Mucosa of rectum (tissue), 2 donors: ENCODE measurements at regions not wholly inside any gene's neighbourhood (a gene's known extent, or its start where the extent isn't known, plus 50 kb on each side); places are given as distances from the start of the nearest gene placed in this dataset.

Experiments
- H3K27ac ChIP-seq, 2 donors: one replicate each; pipeline ENCODE4 v1.7.0; 2013; ENCODE audit warnings: inconsistent platforms in 2 of 2, low read depth in 2 of 2, low read length in 2 of 2
- H3K27me3 ChIP-seq, 2 donors: one replicate each; pipeline ENCODE4 v1.7.0; 2013; ENCODE audit warnings: low read length in 2 of 2; ENCODE audit not compliant: control insufficient read depth in 2 of 2, insufficient read depth in 2 of 2
- H3K36me3 ChIP-seq, 2 donors: one replicate each; pipeline ENCODE4 v1.7.0; 2013; ENCODE audit warnings: low read length in 2 of 2; ENCODE audit not compliant: control insufficient read depth in 2 of 2, insufficient read depth in 2 of 2
- H3K4me1 ChIP-seq, 2 donors: one replicate each; pipeline ENCODE4 v1.7.0; 2013; ENCODE audit warnings: low read length in 2 of 2, mild to moderate bottlenecking in 1 of 2; ENCODE audit not compliant: control insufficient read depth in 2 of 2, insufficient read depth in 2 of 2
- H3K4me3 ChIP-seq, 2 donors: one replicate each; pipeline ENCODE4 v1.7.0; 2013; ENCODE audit warnings: low read length in 2 of 2
- H3K9ac ChIP-seq, 2 donors: one replicate each; pipeline ENCODE4 v1.7.0; 2013; ENCODE audit warnings: low read length in 2 of 2, low read depth in 1 of 2, mild to moderate bottlenecking in 1 of 2
- H3K9me3 ChIP-seq, 2 donors: one replicate each; pipeline ENCODE4 v1.7.0; 2013; ENCODE audit warnings: low read length in 2 of 2; ENCODE audit not compliant: control insufficient read depth in 2 of 2
- donor health status: healthy.
- donor health status: Normal muscosa, but diverticular disease.

GRCh38 chr12:13368431-13368830 lies 171.9 kb downstream of the EMP1 start:
- H3K9me3 ChIP-seq: no peaks in the 10 kb centered on the region
- H3K4me1 ChIP-seq: peaks cover 0 to 11% of the 10 kb centered on the region in 2 donors
- no peaks in the 10 kb centered on the region for H3K27me3 ChIP-seq
- no peak overlapping the region for H3K4me3 ChIP-seq
- no peaks in the 10 kb centered on the region for H3K36me3 ChIP-seq
- no peak overlapping the region for H3K27ac ChIP-seq
- no peak overlapping the region for H3K9ac ChIP-seq

DNA sequence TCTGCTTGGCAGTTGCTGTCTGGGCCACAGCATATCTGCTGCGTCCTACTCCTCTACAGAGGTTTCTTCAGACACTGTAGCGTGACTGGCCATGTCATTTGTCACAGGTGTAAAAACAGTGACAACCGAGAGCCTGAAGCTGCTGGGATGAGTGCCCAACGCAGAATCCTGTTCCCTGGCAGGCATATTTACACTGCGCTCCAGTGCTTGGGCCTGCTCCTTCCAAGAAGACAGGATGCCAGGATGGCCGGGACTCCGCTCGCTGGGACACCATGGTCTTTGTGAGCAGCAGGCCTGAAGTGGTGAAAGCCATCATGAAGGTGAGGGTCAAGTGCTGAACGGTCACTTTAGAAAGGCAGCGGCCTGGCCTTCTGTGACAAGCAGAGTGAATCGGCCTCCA lies 171.4 kb downstream of the EMP1 start:
- Histone ChIP-seq H3K4me3 (no peak overlapping the region), H3K36me3 (no peaks in the 10 kb centered on the region), H3K9me3 (no peaks in the 10 kb centered on the region), H3K27me3 (no peaks in the 10 kb centered on the region), H3K4me1 (peaks cover 0 to 11% of the 10 kb centered on the region in 2 donors), H3K27ac (no peak overlapping the region), H3K9ac (no peak overlapping the region)

DNA sequence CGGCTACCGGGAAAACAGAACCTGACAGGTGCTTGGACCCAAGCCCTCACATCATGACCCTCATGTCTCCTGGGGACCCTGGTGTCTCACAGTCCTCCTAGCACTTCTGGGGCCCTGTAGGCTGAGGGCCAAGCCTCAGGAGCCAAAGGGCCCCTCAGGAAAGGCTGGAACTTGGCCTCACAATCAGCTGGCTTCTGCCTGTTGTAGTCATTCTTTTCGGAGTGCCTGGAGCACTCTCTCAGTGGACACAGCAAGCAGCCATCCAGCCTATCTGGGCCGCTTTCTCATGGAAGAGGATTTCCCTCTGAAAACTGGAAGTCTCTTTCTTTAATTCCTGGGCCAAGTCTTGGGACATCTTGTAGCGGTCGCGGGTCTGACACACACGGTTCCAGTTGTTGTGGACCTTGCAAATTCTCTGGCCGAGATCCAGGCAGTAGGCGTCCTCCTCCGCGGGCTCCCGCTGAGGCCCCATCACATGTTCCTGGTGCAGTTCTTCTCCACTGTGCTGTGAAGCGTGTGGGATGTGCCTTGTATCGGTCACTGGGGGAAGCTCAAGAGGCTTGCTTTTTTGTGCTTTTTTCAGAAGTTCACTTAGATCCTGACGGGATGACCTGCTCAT lies 169.3 kb downstream of the EMP1 start:
- H3K4me1 ChIP-seq: peaks cover 0 to 6% of the 10 kb centered on the region in 2 donors
- no peaks in the 10 kb centered on the region for H3K36me3 ChIP-seq
- H3K4me3 ChIP-seq: no peak overlapping the region
- no peak overlapping the region for H3K27ac ChIP-seq
- no peak overlapping the region for H3K9ac ChIP-seq
- H3K27me3 ChIP-seq: no peaks in the 10 kb centered on the region
- H3K9me3 ChIP-seq: no peaks in the 10 kb centered on the region

- Histone ChIP-seq H3K4me3 (no peak overlapping the region), H3K4me1 (no peaks in the 10 kb centered on the region), H3K9me3 (no peaks in the 10 kb centered on the region), H3K27me3 (no peaks in the 10 kb centered on the region), H3K36me3 (no peaks in the 10 kb centered on the region), H3K9ac (no peak overlapping the region), H3K27ac (no peak overlapping the region)
Measured at GRCh38 chr12:13362260-13362841, 165.8 kb downstream of the EMP1 start.

DNA sequence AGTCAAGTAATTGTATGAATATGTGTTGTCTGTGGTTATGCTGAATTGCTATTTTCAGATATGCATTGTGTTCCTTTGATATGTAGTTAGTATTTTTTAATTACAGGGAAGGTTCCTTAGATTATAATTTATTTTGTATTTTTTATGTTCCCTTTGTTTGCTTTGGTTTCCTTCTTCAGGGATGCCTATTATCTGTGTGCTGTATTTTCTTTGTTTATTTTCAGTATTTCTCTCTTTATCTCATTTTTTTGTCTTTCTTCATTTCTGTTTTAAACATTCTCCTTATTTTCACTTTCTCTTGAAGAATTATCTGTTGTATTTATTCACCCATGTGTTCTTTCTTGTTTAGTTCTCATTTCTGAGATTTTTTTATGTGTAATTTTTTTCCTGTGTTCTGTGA lies 163.1 kb downstream of the EMP1 start:
- no peak overlapping the region for H3K4me3 ChIP-seq
- no peak overlapping the region for H3K27ac ChIP-seq
- no peaks in the 10 kb centered on the region for H3K4me1 ChIP-seq
- H3K9ac ChIP-seq: no peak overlapping the region
- no peaks in the 10 kb centered on the region for H3K36me3 ChIP-seq
- no peaks in the 10 kb centered on the region for H3K9me3 ChIP-seq
- H3K27me3 ChIP-seq: no peaks in the 10 kb centered on the region

- no peak overlapping the region for H3K27ac ChIP-seq
- H3K9me3 ChIP-seq: no peaks in the 10 kb centered on the region
- H3K36me3 ChIP-seq: no peaks in the 10 kb centered on the region
- no peaks in the 10 kb centered on the region for H3K4me1 ChIP-seq
- no peak overlapping the region for H3K9ac ChIP-seq
- no peaks in the 10 kb centered on the region for H3K27me3 ChIP-seq
- H3K4me3 ChIP-seq: no peak overlapping the region
Measured at GRCh38 chr12:13358391-13358905, 161.9 kb downstream of the EMP1 start.

DNA sequence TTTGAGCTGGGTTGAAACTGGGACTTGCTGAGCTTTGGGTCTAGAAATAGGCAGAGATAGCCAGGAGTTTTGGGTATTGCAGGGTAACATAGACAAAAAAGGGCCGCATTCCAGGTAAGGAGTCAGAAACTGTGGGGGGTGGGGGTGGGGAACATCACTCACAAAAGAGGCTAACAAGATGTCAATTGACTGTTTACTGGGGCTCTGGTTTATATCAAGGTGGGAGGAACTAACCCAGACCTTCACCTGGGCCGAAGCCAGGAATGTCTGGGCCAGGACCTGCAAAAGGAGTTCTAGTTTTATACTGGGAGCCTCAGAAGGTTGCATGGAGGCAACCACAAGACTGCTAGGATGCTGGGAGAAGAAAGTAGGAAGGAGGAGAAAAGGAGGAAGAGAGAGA lies 154.4 kb downstream of the EMP1 start:
- Histone ChIP-seq H3K9ac (no peak overlapping the region), H3K27me3 (no peaks in the 10 kb centered on the region), H3K27ac (no peak overlapping the region), H3K4me1 (no peaks in the 10 kb centered on the region), H3K36me3 (no peaks in the 10 kb centered on the region), H3K9me3 (no peaks in the 10 kb centered on the region), H3K4me3 (no peak overlapping the region)

GRCh38 chr12:13350381-13350780 lies 153.9 kb downstream of the EMP1 start:
- no peaks in the 10 kb centered on the region for H3K27me3 ChIP-seq
- H3K9me3 ChIP-seq: no peaks in the 10 kb centered on the region
- H3K27ac ChIP-seq: no peak overlapping the region
- no peaks in the 10 kb centered on the region for H3K36me3 ChIP-seq
- H3K9ac ChIP-seq: no peak overlapping the region
- no peaks in the 10 kb centered on the region for H3K4me1 ChIP-seq
- no peak overlapping the region for H3K4me3 ChIP-seq

- Histone ChIP-seq H3K27me3 (no peaks in the 10 kb centered on the region), H3K27ac (no peak overlapping the region), H3K4me1 (no peaks in the 10 kb centered on the region), H3K4me3 (no peak overlapping the region), H3K9ac (no peak overlapping the region), H3K36me3 (no peaks in the 10 kb centered on the region), H3K9me3 (no peaks in the 10 kb centered on the region)
Measured at GRCh38 chr12:13348464-13348863, 151.9 kb downstream of the EMP1 start.

GRCh38 chr12:13347241-13348043 lies 150.9 kb downstream of the EMP1 start:
- Histone ChIP-seq H3K36me3 (no peaks in the 10 kb centered on the region), H3K4me1 (no peaks in the 10 kb centered on the region), H3K4me3 (no peak overlapping the region), H3K9ac (no peak overlapping the region), H3K27me3 (no peaks in the 10 kb centered on the region), H3K27ac (no peak overlapping the region), H3K9me3 (no peaks in the 10 kb centered on the region)
